Astrocyte of the cerebellum (primary cell): ENCODE measurements at regions not wholly inside any gene's neighbourhood (a gene's known extent, or its start where the extent isn't known, plus 50 kb on each side); places are given as distances from the start of the nearest gene placed in this dataset.

Experiments
- DNase-seq: peaks from one replicate; pipeline ENCODE4 v3.0.0-alpha.2; 2011; ENCODE audit warnings: low read depth
- H3K4me3 ChIP-seq: 2 replicates; pipeline ENCODE4 v1.5.1; 2011; ENCODE audit warnings: mild to moderate bottlenecking, low read depth, low read length, moderate library complexity
- CTCF ChIP-seq: IDR thresholded peaks from 2 replicates; pipeline ENCODE4 v1.5.1; 2012; ENCODE audit warnings: low read length, low read depth, moderate library complexity, mild to moderate bottlenecking; ENCODE audit errors: missing control alignments
- in situ Hi-C: cut with HindIII; loops from 2 replicates; pipeline ENCODE4 v1.10.0; 2017; ENCODE audit warnings: low sequenced_read_pairs

DNA sequence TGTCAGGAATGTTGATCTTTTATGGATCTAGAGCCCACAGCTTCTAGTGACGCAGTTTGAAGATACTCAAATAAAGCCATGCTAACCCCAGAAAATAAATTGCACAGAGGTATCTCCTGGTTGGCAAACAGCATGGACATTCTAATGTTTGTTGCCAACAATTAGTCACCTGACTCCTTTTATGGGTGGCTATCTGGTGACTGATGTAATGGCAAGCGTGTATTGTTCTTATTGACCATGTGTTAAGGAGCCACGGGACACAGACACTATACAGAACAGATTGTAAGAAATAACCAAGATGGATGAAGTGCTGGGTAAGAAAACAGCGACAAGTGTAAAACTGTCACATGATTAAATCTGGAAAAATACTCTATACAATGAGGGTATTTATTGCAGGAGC lies 401.3 kb upstream of the PDE3A start:
- H3K4me3 ChIP-seq: no peak overlapping the region
- no peak for DNase-seq
- in situ Hi-C loops: no loop called here
- TF ChIP-seq CTCF: no peak

DNA sequence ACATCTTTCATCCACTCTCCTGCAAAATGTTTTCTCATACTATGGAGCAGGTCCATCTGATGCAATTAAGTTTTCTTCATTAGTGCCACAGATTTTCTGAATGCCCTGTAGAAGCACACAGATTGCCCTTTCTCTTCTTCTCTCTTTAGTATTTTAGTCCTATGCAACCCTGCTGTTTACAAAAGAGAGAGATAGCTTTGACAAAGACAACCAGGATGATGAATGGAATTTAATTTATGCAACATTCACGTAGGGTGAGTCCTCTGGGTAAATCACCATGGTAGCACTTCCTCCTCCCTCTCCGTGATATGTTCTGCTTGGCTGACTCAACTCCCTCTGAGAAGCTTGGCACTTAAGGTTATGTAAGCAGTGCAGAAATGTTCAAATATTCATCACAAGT lies 400.9 kb upstream of the PDE3A start:
- TF ChIP-seq CTCF: no peak
- in situ Hi-C loops: no loop called here
- no peak overlapping the region for H3K4me3 ChIP-seq
- DNase-seq: peak; percentile 89

DNA sequence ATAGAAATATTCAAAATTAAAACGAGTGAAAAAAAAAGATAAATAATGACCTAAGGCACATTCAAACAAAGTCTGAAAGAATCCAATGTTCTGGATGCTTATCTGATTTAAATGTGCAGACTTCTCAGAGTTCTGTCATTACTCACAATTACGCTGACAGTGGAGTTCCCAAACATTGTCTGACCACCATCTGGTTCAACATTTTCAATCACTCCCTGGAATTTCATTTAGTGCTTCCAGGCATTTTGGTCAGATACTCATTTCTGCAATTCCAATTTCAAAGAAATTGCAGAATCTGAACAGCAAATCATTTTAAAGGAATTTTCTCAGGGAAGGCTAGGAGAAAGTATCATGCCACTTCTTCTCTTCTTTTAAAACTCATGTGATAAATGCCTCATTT lies 398.2 kb upstream of the PDE3A start:
- DNase-seq: peak; percentile 83
- in situ Hi-C loops: no loop called here
- no peak overlapping the region for H3K4me3 ChIP-seq
- no peak for TF ChIP-seq CTCF

DNA sequence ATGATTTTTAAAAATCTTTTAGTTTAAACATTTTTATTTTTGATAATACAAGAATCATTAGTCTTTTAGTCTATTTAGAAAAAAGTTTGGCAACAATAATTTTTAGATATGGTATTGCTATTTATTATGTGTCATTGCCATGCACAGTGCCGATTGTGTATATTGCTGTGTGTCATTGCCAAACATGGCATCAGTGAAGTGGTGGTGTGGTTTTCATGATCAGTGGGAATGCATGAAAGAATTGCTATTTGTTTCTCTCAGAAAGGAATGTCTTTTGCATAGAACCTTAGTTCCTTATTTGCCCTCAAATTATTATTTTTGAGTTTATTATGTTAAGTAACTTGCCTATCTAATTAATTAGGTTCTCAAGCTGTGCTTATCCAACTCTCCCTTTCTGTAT lies 397.5 kb upstream of the PDE3A start:
- in situ Hi-C loops: no loop called here
- no peak overlapping the region for H3K4me3 ChIP-seq
- no peak for TF ChIP-seq CTCF
- DNase-seq: no peak

GRCh38 chr12:19971361-19972280 lies 396.7 kb upstream of the PDE3A start:
- in situ Hi-C loops: no loop called here
- peak; percentile 86 for DNase-seq
- TF ChIP-seq CTCF: no peak
- H3K4me3 ChIP-seq: no peak overlapping the region

GRCh38 chr12:19972325-19973288 lies 395.7 kb upstream of the PDE3A start:
- in situ Hi-C loops: no loop called here
- TF ChIP-seq CTCF: no peak
- no peak for DNase-seq

More at GRCh38 chr12:19972325-19973288, 395.7 kb upstream of the PDE3A start:
- H3K4me3 ChIP-seq: no peak overlapping the region
